Natural killer cell (primary cell): ENCODE measurements at regions not wholly inside any gene's neighbourhood (a gene's known extent, or its start where the extent isn't known, plus 50 kb on each side); places are given as distances from the start of the nearest gene placed in this dataset.

Experiments used
- ATAC-seq, 3 donors: fragments of 150-1000 bp in 2 of 3; fragments of 200-7000 bp in 1 of 3; cut with Tn5 transposase; 1 replicate in 1 of 3; 2 replicates in 2 of 3; pipeline ENCODE4 v1.10.0; 2021; ENCODE audit warnings: mild to moderate bottlenecking in 2 of 3, moderate library complexity in 2 of 3
- DNase-seq, 2 donors: peaks; one replicate each; pipeline versions ENCODE4 v3.0.0 to v3.0.0-alpha.2; 2013 to 2021; ENCODE audit warnings: mixed read lengths in 1 of 2
- H3K27ac ChIP-seq: one replicate; pipeline ENCODE4 v1.5.1; 2013; ENCODE audit warnings: mild to moderate bottlenecking, low read length
- H3K27me3 ChIP-seq: one replicate; pipeline ENCODE4 v1.6.1; 2013; ENCODE audit warnings: low read length; ENCODE audit not compliant: control insufficient read depth, insufficient read depth
- H3K36me3 ChIP-seq: one replicate; pipeline ENCODE4 v1.6.1; 2013; ENCODE audit warnings: low read length; ENCODE audit not compliant: control insufficient read depth, insufficient read depth
- H3K4me1 ChIP-seq: one replicate; pipeline ENCODE4 v1.6.1; 2013; ENCODE audit warnings: low read length; ENCODE audit not compliant: control insufficient read depth, insufficient read depth
- H3K4me3 ChIP-seq: one replicate; pipeline ENCODE4 v1.5.1; 2013; ENCODE audit warnings: low read length
- H3K9me3 ChIP-seq: one replicate; pipeline ENCODE4 v1.6.1; 2013; ENCODE audit warnings: low read length; ENCODE audit not compliant: control insufficient read depth, insufficient read depth
- H3K27ac Mint-ChIP-seq, 2 donors: one replicate each; pipeline ENCODE4 v1.8.0; 2022; ENCODE audit warnings: mild to moderate bottlenecking in 2 of 2, mixed read lengths in 2 of 2, moderate library complexity in 1 of 2
- H3K27me3 Mint-ChIP-seq, 2 donors: one replicate each; pipeline ENCODE4 v1.8.0; 2022; ENCODE audit warnings: low read depth in 2 of 2, mixed read lengths in 2 of 2
- H3K36me3 Mint-ChIP-seq: one replicate; pipeline ENCODE4 v1.8.0; 2022; ENCODE audit warnings: mixed read lengths
- H3K4me1 Mint-ChIP-seq, 2 donors: one replicate each; pipeline ENCODE4 v1.8.0; 2022; ENCODE audit warnings: mixed read lengths in 2 of 2
- H3K4me3 Mint-ChIP-seq: one replicate; pipeline ENCODE4 v1.8.0; 2022; ENCODE audit warnings: mild to moderate bottlenecking, moderate library complexity, mixed read lengths
- H3K9me3 Mint-ChIP-seq, 2 donors: one replicate each; pipeline ENCODE4 v1.8.0; 2022; ENCODE audit warnings: mixed read lengths in 2 of 2
- WGBS: methylation state at CpG from one replicate; pipeline ENCODE4 v1.1.7; 2013; ENCODE audit warnings: missing lambda C conversion rate; ENCODE audit not compliant: insufficient coverage; 5-methylcytosine and 5-hydroxymethylcytosine counted together
- intact Hi-C: fragments of 100-400 bp; cut with micrococcal nuclease; formaldehyde crosslinking; loops from one replicate; pipeline ENCODE4 v1.14.2; 2022
- TF ChIP-seq, protein P1 (sequence below): fragments of 200-600 bp; IDR thresholded peaks from one replicate; pipeline ENCODE4 v1.8.0; 2022; ENCODE audit warnings: antibody characterized with exemption

- 80% methylated on average over 4 of the region's 4 CpGs for WGBS
- no peak overlapping the region for H3K27ac Mint-ChIP-seq
- Histone ChIP-seq H3K4me1 (no peaks in the 10 kb centered on the region), H3K9me3 (no peaks in the 10 kb centered on the region), H3K27ac (no peak overlapping the region), H3K36me3 (no peaks in the 10 kb centered on the region), H3K4me3 (no peak overlapping the region), H3K27me3 (no peaks in the 10 kb centered on the region)
- DNase-seq = no peak
- ATAC-seq = no peak
- no peak overlapping the region for H3K4me3 Mint-ChIP-seq
- peaks cover 5 to 8% of the 10 kb centered on the region in 2 donors for H3K27me3 Mint-ChIP-seq
- TF ChIP-seq, protein P1, sequence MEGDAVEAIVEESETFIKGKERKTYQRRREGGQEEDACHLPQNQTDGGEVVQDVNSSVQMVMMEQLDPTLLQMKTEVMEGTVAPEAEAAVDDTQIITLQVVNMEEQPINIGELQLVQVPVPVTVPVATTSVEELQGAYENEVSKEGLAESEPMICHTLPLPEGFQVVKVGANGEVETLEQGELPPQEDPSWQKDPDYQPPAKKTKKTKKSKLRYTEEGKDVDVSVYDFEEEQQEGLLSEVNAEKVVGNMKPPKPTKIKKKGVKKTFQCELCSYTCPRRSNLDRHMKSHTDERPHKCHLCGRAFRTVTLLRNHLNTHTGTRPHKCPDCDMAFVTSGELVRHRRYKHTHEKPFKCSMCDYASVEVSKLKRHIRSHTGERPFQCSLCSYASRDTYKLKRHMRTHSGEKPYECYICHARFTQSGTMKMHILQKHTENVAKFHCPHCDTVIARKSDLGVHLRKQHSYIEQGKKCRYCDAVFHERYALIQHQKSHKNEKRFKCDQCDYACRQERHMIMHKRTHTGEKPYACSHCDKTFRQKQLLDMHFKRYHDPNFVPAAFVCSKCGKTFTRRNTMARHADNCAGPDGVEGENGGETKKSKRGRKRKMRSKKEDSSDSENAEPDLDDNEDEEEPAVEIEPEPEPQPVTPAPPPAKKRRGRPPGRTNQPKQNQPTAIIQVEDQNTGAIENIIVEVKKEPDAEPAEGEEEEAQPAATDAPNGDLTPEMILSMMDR = no peak
- no peaks in the 10 kb centered on the region for H3K9me3 Mint-ChIP-seq
- H3K36me3 Mint-ChIP-seq = no peaks in the 10 kb centered on the region
- intact Hi-C loops = no loop called here
- H3K4me1 Mint-ChIP-seq = no peaks in the 10 kb centered on the region
Measured at GRCh38 chr16:5314377-5314776, 216.8 kb upstream of the EEF2KMT start.

GRCh38 chr16:5309946-5310611 is 212.5 kb upstream of the EEF2KMT start:
- H3K36me3 Mint-ChIP-seq = no peaks in the 10 kb centered on the region
- WGBS = 80% methylated on average over 4 of the region's 4 CpGs
- Histone ChIP-seq H3K27ac (no peak overlapping the region), H3K36me3 (no peaks in the 10 kb centered on the region), H3K9me3 (no peaks in the 10 kb centered on the region), H3K27me3 (no peaks in the 10 kb centered on the region), H3K4me1 (no peaks in the 10 kb centered on the region), H3K4me3 (no peak overlapping the region)
- no peaks in the 10 kb centered on the region for H3K9me3 Mint-ChIP-seq
- no peaks in the 10 kb centered on the region for H3K4me1 Mint-ChIP-seq
- no peak overlapping the region for H3K27ac Mint-ChIP-seq
- H3K4me3 Mint-ChIP-seq = no peak overlapping the region
- DNase-seq = no peak
- H3K27me3 Mint-ChIP-seq = peaks cover 5 to 8% of the 10 kb centered on the region in 2 donors
- ATAC-seq = no peak
- TF ChIP-seq, protein P1 = no peak
- intact Hi-C loops = no loop called here

DNA sequence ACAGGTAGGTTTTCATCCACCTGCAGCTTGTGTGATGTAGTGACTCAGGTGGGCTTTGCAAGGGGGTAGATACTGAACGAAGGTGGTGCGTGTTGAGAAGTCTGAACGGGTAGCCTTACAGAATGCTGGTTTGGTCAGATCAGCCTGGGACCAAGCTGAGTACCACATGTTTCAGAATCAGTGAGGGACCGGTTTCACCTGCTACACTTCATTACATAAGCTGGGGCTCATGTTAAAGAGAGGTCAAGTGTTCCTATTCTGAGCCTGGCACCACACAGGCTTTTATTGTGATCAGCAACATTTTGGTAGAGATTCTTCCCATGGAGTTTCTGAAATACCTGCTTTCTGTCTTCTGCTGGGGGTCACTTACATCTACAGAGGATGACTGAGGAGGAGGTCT is 207.4 kb upstream of the EEF2KMT start:
- H3K4me3 Mint-ChIP-seq = no peak overlapping the region
- ATAC-seq (no peak), DNase-seq (no peak)
- peaks cover 14% of the 10 kb centered on the region for H3K36me3 Mint-ChIP-seq
- intact Hi-C loops = no loop called here
- Histone ChIP-seq H3K9me3 (no peaks in the 10 kb centered on the region), H3K27me3 (no peaks in the 10 kb centered on the region), H3K36me3 (no peaks in the 10 kb centered on the region), H3K4me3 (no peak overlapping the region), H3K27ac (no peak overlapping the region), H3K4me1 (no peaks in the 10 kb centered on the region)
- H3K27ac Mint-ChIP-seq = no peak overlapping the region
- WGBS = 91% methylated on average over 4 of the region's 4 CpGs
- H3K9me3 Mint-ChIP-seq = peaks cover 3 to 9% of the 10 kb centered on the region in 2 donors
- H3K27me3 Mint-ChIP-seq = peaks cover 6 to 8% of the 10 kb centered on the region in 2 donors
- TF ChIP-seq, protein P1 = no peak
- no peaks in the 10 kb centered on the region for H3K4me1 Mint-ChIP-seq
